ENCODE measurements at regions not wholly inside any gene's neighbourhood (a gene's known extent, or its start where the extent isn't known, plus 50 kb on each side); places are given as distances from the start of the nearest gene placed in this dataset.

DNA sequence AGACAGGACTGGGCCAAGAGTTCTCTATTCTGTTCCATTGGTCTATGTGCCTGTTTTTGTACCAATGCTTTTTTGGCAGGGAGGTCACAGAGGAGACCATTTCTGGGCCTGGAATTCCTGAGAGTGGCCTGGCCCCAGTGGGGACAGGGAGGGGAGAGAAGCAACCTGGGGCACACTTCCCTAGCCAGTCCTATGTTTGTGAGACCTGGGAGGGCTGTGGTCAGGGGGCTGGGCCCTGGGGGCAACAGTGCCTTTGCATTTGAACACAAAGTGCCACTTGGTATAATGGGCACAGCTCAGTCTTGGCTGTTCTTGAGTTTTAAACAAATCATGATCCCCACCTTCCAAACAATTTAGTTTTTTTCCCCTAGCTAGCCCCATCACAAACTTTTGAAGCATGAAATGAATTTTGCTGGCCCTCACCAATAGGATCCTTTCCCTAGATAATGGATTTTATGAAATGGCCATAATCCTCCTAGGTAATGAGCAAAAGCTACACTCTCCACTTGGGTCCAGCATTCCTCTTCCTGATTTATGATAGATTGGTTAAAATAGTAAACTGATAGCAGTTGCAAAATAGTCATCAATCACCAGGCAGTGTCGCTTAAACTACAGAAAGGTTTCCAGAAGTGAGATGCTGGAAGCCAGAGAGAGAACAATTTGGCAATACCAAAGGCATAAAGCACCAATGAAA, 133.5 kb downstream of the GLI2 start:
- TF ChIP-seq, protein P1, sequence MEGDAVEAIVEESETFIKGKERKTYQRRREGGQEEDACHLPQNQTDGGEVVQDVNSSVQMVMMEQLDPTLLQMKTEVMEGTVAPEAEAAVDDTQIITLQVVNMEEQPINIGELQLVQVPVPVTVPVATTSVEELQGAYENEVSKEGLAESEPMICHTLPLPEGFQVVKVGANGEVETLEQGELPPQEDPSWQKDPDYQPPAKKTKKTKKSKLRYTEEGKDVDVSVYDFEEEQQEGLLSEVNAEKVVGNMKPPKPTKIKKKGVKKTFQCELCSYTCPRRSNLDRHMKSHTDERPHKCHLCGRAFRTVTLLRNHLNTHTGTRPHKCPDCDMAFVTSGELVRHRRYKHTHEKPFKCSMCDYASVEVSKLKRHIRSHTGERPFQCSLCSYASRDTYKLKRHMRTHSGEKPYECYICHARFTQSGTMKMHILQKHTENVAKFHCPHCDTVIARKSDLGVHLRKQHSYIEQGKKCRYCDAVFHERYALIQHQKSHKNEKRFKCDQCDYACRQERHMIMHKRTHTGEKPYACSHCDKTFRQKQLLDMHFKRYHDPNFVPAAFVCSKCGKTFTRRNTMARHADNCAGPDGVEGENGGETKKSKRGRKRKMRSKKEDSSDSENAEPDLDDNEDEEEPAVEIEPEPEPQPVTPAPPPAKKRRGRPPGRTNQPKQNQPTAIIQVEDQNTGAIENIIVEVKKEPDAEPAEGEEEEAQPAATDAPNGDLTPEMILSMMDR (IDR thresholded peaks at IDR 0.05), result no peak
- TF ChIP-seq POLR2A (IDR thresholded peaks at IDR 0.05) (no peak), POLR2AphosphoS5 (IDR thresholded peaks at IDR 0.05) (no peak)

Data from stomach (tissue), 4 donors.